GM21367 (cell line): ENCODE measurements at regions not wholly inside any gene's neighbourhood (a gene's known extent, or its start where the extent isn't known, plus 50 kb on each side); places are given as distances from the start of the nearest gene placed in this dataset.
A peak's percentile ranks its signal among the peaks of the same experiment; 100 is the strongest.

ENCODE experiments used
- ATAC-seq: cut with Tn5 transposase; IDR thresholded peaks from one replicate; pipeline ENCODE4 v1.9.1; 2021; ENCODE audit not compliant: unreplicated experiment

- ATAC-seq, result no peak
These were observed 228.9 kb upstream of the ARHGAP24 start for GRCh38 chr4:85246055-85246454.

GRCh38 chr4:85250852-85251251 lies 224.1 kb upstream of the ARHGAP24 start:
- no peak for ATAC-seq

- ATAC-seq, result no peak
These were observed 217.1 kb upstream of the ARHGAP24 start for GRCh38 chr4:85257817-85258370.

GRCh38 chr4:85260064-85260463 lies 214.9 kb upstream of the ARHGAP24 start:
- ATAC-seq, result no peak

- ATAC-seq, result no peak
These were observed 209.7 kb upstream of the ARHGAP24 start for GRCh38 chr4:85265234-85265633.

GRCh38 chr4:85268188-85268587 lies 206.8 kb upstream of the ARHGAP24 start:
- no peak for ATAC-seq

GRCh38 chr4:85268961-85269360 lies 206.0 kb upstream of the ARHGAP24 start:
- ATAC-seq, result no peak

- ATAC-seq, result no peak
These were observed 200.0 kb upstream of the ARHGAP24 start for GRCh38 chr4:85274955-85275354.

GRCh38 chr4:85280963-85281362 lies 194.0 kb upstream of the ARHGAP24 start:
- ATAC-seq, result no peak

- ATAC-seq, result no peak
These were observed 183.7 kb upstream of the ARHGAP24 start for GRCh38 chr4:85291226-85291625.

GRCh38 chr4:85298037-85298436 lies 176.9 kb upstream of the ARHGAP24 start:
- ATAC-seq, result no peak

GRCh38 chr4:85302193-85302736 lies 172.7 kb upstream of the ARHGAP24 start:
- no peak for ATAC-seq

GRCh38 chr4:85302756-85303155 lies 172.2 kb upstream of the ARHGAP24 start:
- ATAC-seq, result no peak

GRCh38 chr4:85318415-85318814 lies 156.5 kb upstream of the ARHGAP24 start:
- no peak for ATAC-seq

- ATAC-seq, result no peak
These were observed 116.1 kb upstream of the ARHGAP24 start for GRCh38 chr4:85358831-85359230.

- ATAC-seq, result no peak
These were observed 112.4 kb upstream of the ARHGAP24 start for GRCh38 chr4:85362550-85362949.

- ATAC-seq, result no peak
These were observed 107.1 kb upstream of the ARHGAP24 start for GRCh38 chr4:85367815-85368214.

GRCh38 chr4:85368240-85368639 lies 106.7 kb upstream of the ARHGAP24 start:
- ATAC-seq, result no peak

GRCh38 chr4:85368932-85369331 lies 106.0 kb upstream of the ARHGAP24 start:
- ATAC-seq, result no peak

GRCh38 chr4:85369703-85370380 lies 105.1 kb upstream of the ARHGAP24 start:
- ATAC-seq, result no peak

- ATAC-seq, result peak; percentile 93
These were observed 104.4 kb upstream of the ARHGAP24 start for GRCh38 chr4:85370400-85371032.

- ATAC-seq, result no peak
These were observed 102.0 kb upstream of the ARHGAP24 start for GRCh38 chr4:85372966-85373365.
